ENCODE measurements at regions not wholly inside any gene's neighbourhood (a gene's known extent, or its start where the extent isn't known, plus 50 kb on each side); places are given as distances from the start of the nearest gene placed in this dataset.

- DNase-seq (ENCODE audit: low spot score), result no peak
- in situ Hi-C loops (cut with HindIII; ENCODE audit: low sequenced_read_pairs), result no loop called here
Observed at GRCh38 chr4:96786306-96786705, 946.4 kb downstream of the PDHA2 start.

GRCh38 chr4:96787766-96788165 is 947.9 kb downstream of the PDHA2 start:
- DNase-seq (ENCODE audit: low spot score), result no peak
- in situ Hi-C loops (cut with HindIII; ENCODE audit: low sequenced_read_pairs), result no loop called here

- no peak for DNase-seq (ENCODE audit: low spot score)
- in situ Hi-C loops (cut with HindIII; ENCODE audit: low sequenced_read_pairs), result no loop called here
Observed at GRCh38 chr4:96809563-96809962, 969.7 kb downstream of the PDHA2 start.

- in situ Hi-C loops (cut with HindIII; ENCODE audit: low sequenced_read_pairs), result no loop called here
- DNase-seq (ENCODE audit: low spot score), result peak; percentile 30
Observed at GRCh38 chr4:96827086-96827485, 987.2 kb downstream of the PDHA2 start.

GRCh38 chr4:96833831-96834230 is 993.9 kb downstream of the PDHA2 start:
- in situ Hi-C loops (cut with HindIII; ENCODE audit: low sequenced_read_pairs), result no loop called here
- DNase-seq (ENCODE audit: low spot score), result no peak

- no peak for DNase-seq (ENCODE audit: low spot score)
- in situ Hi-C loops (cut with HindIII; ENCODE audit: low sequenced_read_pairs), result no loop called here
Observed at GRCh38 chr4:96835991-96836390, 996.1 kb downstream of the PDHA2 start.

GRCh38 chr4:96839441-96839840 is 999.5 kb downstream of the PDHA2 start:
- in situ Hi-C loops (cut with HindIII; ENCODE audit: low sequenced_read_pairs), result no loop called here
- DNase-seq (ENCODE audit: low spot score), result no peak

GRCh38 chr4:96841801-96842200 is 1001.9 kb downstream of the PDHA2 start:
- no peak for DNase-seq (ENCODE audit: low spot score)
- in situ Hi-C loops (cut with HindIII; ENCODE audit: low sequenced_read_pairs), result no loop called here

GRCh38 chr4:96844858-96845490 is 1005.1 kb downstream of the PDHA2 start:
- in situ Hi-C loops (cut with HindIII; ENCODE audit: low sequenced_read_pairs), result no loop called here
- no peak for DNase-seq (ENCODE audit: low spot score)

- in situ Hi-C loops (cut with HindIII; ENCODE audit: low sequenced_read_pairs), result no loop called here
- DNase-seq (ENCODE audit: low spot score), result no peak
Observed at GRCh38 chr4:96845819-96846218, 1005.9 kb downstream of the PDHA2 start.

GRCh38 chr4:96874657-96875056 is 1034.8 kb downstream of the PDHA2 start:
- DNase-seq (ENCODE audit: low spot score), result no peak
- in situ Hi-C loops (cut with HindIII; ENCODE audit: low sequenced_read_pairs), result no loop called here

- in situ Hi-C loops (cut with HindIII; ENCODE audit: low sequenced_read_pairs), result no loop called here
- no peak for DNase-seq (ENCODE audit: low spot score)
Observed at GRCh38 chr4:96879527-96879926, 1039.6 kb downstream of the PDHA2 start.

- DNase-seq (ENCODE audit: low spot score), result no peak
- in situ Hi-C loops (cut with HindIII; ENCODE audit: low sequenced_read_pairs), result no loop called here
Observed at GRCh38 chr4:96887857-96888256, 1048.0 kb downstream of the PDHA2 start.

- no peak for DNase-seq (ENCODE audit: low spot score)
- in situ Hi-C loops (cut with HindIII; ENCODE audit: low sequenced_read_pairs), result no loop called here
Observed at GRCh38 chr4:96894621-96895020, 1054.7 kb downstream of the PDHA2 start.

GRCh38 chr4:96895826-96896225 is 1055.9 kb downstream of the PDHA2 start:
- DNase-seq (ENCODE audit: low spot score), result no peak
- in situ Hi-C loops (cut with HindIII; ENCODE audit: low sequenced_read_pairs), result no loop called here

- DNase-seq (ENCODE audit: low spot score), result no peak
- in situ Hi-C loops (cut with HindIII; ENCODE audit: low sequenced_read_pairs), result no loop called here
Observed at GRCh38 chr4:96912716-96913115, 1072.8 kb downstream of the PDHA2 start.

- DNase-seq (ENCODE audit: low spot score), result peak; percentile 74
- in situ Hi-C loops (cut with HindIII; ENCODE audit: low sequenced_read_pairs), result no loop called here
Observed at GRCh38 chr4:96913441-96914080, 1073.7 kb downstream of the PDHA2 start.

GRCh38 chr4:96916711-96917110 is 1076.8 kb downstream of the PDHA2 start:
- in situ Hi-C loops (cut with HindIII; ENCODE audit: low sequenced_read_pairs), result no loop called here
- no peak for DNase-seq (ENCODE audit: low spot score)

- DNase-seq (ENCODE audit: low spot score), result peak; percentile 95
- in situ Hi-C loops (cut with HindIII; ENCODE audit: low sequenced_read_pairs), result no loop called here
Observed at GRCh38 chr4:96936886-96937285, 1097.0 kb downstream of the PDHA2 start.

GRCh38 chr4:96946552-96946951 is 1106.7 kb downstream of the PDHA2 start:
- in situ Hi-C loops (cut with HindIII; ENCODE audit: low sequenced_read_pairs), result no loop called here
- no peak for DNase-seq (ENCODE audit: low spot score)

GRCh38 chr4:96952610-96953009 is 1112.7 kb downstream of the PDHA2 start:
- in situ Hi-C loops (cut with HindIII; ENCODE audit: low sequenced_read_pairs), result no loop called here
- DNase-seq (ENCODE audit: low spot score), result no peak
